ENCODE measurements at regions not wholly inside any gene's neighbourhood (a gene's known extent, or its start where the extent isn't known, plus 50 kb on each side); places are given as distances from the start of the nearest gene placed in this dataset.
"Not testable (repeated sequence)": the region's sequence is repeated elsewhere in the genome, so short reads cannot be mapped to it uniquely, and the experiment has no call there.

DNA sequence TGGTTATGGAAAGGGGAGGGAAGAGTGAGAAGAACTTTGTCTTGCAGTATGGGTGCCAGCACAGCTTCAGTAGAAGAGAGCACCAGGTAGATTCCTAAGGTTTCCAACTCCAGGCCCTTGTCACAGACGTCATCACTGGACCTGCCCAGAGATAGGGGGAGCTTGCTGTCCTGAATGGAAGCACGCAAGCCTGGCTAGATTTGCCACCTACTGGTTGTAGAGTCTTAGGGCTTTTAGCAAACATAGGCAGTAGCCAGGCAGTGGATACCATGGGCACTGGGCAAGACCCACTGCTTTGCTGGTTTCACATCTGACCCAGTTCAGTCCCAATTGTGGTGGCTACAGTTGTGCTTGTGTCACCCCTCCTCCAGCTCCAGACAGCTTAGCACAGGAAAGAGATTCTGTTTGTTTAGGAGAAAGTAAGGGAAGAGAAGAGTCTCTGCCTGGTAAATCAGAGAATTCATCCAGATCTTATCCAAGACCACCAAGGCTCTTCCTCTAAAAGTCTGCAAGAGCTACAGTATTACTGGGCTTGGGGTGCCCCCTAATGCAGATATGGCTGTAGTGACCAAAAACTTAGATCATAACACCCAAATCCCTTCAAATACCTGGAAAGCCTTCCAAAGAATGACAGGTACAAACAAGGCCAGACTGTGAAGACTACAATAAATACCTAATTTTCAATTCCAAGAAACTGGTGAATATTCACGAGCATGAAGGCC is 158.9 kb downstream of the HINT1 start:
- DNase-seq (ENCODE audit: low read depth): no peak

DNA sequence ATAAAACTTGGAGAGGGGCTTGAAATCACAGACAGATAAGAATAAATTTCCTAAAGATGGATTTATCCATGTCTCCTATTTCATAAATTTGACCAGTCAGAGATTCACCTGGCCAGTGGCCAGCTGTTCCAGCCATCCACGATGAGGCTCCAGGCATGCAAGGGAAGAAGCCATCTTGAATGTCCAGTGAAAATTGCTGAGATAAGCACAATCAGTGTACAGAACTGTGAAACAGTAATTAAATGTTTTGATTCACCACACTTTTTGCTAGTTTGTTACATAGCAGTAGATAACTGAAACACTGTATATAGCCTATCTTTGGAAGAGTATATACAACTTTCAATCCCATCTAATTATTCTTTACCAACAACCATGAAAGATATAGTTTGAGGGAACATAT is 163.5 kb downstream of the HINT1 start:
- no peak for DNase-seq (ENCODE audit: low read depth)

DNA sequence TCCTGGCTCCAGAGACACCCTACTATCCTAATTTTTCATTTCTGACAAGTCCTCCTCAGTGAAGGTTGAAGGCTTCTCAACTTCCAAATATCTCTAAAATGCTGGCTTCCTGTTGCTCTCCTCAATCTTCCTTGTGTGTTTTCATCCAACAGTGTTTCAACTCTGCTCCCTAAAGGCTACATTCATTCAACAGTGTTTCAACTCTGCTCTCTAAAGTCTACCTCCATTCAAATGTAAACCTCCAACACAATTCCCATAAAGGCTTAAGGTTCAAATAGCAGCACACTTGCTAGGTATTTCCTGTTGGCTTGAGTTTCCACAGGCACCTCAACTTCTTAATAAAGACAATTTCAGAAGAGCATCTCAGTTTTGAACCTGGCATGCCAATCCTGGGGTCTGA is 164.8 kb downstream of the HINT1 start:
- DNase-seq (ENCODE audit: low read depth): no peak

DNA sequence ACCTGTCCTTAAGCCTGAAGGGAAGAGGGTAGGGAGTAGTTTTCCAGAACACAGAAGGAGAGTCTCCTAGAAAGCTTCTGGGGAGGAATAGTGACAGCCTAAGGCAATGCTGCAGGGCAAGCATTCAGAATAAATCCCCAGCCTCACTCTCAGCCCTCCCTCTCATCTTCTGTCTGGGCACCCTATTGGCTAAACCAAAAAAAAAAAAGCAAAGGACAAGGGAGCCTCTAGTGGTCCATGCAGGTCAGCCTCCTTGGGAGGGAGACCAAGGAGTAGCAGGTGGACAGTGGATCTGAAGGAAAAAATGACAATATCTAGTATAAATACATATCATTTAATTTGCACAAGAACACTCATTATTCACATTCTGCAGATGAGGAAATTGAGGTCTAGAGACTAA is 168.3 kb downstream of the HINT1 start:
- not testable (repeated sequence) for DNase-seq (ENCODE audit: low read depth)

DNA sequence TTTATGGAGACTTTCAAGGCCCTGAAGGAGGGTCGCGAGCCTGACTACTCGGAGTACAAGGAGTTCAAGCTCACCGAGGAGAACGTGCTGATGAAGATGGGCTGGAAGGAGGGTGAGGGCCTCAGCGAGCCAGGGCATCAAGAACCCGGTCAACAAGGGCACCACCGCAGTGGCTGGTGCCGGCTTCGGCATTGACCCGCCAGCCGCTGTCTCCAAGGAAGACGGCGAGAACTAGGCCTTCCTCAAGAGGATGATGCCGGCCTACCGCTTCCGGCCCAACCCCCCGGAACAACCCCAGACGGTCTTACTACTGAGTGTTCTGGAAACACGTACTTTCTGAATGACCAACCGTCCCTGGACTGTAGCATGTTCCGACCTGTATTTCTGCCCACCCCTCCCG is 169.2 kb downstream of the HINT1 start:
- DNase-seq (ENCODE audit: low read depth): no peak

DNA sequence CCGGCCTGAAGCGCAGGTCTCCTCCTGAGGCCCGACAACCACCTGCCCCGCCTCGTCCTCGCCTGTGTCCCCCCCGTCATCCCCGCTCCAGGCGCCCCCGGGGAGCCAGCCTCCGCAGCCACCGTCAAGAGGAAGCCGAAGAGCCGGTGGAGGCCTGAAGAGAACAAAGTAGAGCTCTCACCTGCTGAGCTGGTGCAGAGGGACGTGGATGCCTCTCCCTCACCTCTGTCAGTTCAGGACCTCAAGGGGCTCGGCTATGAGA is 169.9 kb downstream of the HINT1 start:
- DNase-seq (ENCODE audit: low read depth): no peak

DNA sequence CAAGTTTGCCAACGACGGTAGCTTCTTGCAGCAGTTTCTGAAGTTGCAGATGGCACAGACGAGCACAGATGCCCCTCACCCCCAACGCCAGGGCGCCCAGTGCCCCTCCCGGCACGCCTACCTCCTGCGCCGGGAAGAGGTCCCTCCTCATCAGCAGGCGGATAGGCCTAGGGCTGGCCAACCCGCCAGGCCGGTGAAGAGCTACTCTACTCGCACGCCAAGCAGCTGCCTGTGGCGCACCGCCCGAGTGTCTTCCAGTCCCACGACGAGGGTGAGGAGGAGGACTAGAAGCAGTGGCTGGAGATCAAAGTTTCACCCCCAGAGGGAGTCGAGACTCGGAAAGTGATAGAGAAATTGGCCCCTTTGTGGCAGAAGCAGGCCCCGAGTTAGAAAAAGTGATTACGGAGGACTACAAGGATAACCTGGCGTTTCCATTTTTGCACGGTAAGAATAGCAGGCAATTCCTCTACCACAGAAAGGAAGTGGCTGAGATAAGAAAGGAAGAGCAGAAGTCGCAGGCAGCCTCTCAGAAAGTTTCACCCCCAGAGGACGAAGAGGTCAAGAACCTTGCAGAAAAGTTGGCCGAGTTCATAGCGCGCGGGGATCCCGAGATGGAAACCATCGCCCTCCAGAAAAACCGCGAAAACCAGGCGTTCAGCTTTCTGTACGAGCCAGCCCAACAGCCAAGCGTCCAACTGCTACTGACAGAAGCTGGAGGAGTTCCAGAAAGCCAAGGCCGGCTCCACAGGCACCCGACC is 170.4 kb downstream of the HINT1 start:
- no peak for DNase-seq (ENCODE audit: low read depth)

DNA sequence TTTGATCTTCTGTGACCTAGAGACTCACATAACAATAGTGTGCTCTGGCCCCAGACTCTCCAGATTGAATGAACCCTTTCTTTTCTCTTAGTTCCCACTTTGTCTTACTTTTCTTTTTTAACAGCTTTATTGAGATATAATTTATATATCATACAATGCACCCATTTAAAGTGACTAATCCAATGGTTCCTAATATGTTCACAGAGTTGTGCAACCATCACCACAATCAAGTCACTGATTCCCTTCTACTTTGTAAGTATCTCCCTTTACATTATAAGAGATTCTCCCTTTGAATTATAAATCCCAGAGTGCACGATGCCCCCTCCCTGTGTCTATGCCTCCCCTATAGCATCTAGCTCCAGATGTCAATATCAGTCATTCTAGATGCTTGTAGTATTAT is 172.4 kb downstream of the HINT1 start:
- no peak for DNase-seq (ENCODE audit: low read depth)

GRCh38 chr5:130992095-130992494 is 173.0 kb downstream of the HINT1 start:
- DNase-seq (ENCODE audit: low read depth): no peak

DNA sequence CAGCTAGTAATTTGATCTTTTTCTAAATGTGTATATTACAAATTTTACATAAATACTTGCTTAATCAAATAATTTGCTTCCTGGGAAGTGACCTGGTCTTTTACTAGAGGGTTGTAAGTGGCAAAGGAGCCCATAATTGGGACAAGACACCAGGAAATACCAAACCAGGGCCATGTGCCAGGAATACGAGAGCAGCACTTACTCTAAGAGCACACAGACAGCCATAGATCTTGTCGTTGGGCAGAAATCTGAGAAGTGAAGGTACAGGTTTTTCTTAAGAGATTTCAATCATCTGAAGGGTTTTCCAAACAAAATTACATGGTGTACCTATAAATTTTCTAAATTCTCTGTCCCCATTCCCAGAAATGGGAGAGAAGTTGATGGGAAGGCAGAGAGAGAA is 179.3 kb downstream of the HINT1 start:
- DNase-seq (ENCODE audit: low read depth): no peak

DNA sequence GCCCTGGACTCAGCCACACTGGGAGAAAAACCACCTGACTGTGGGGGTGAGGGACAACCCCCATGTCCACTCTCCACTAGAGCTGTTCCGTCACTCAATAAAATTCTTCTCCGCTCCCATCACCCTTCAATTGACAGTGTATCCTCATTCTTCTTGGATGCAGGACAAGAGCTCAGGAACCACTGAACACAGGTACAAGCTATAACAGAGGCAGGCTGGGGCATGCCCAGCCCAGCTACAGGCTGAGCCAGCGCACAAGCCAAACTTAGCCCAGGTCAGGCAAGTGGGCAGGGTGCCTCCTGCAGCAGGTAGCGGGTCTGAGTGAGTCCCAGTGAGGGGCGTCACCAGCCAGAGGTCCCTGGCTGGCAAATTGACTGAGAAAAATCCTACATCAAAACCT is 183.4 kb downstream of the HINT1 start:
- DNase-seq (ENCODE audit: low read depth): no peak

- no peak for DNase-seq (ENCODE audit: low read depth)
Observed at GRCh38 chr5:130978475-130978874, 186.6 kb downstream of the HINT1 start.

DNA sequence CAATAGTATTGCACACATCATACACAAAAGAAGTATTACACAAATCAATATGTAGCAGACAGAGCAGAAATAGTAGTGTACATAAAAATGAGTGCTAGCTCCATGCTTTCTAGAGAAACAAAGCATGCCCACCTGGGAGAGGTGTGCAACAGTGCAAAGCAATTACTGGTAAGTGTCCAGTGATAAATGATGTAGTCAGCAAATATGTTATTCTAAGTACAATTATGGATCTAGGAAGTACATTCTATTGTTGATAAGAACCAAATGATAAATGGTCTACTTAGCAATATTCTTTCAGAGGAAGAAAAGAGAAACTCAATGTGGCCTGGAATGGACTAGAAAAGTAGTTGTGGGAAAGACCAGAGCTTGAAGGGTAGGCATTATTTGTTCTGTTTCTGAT is 188.6 kb downstream of the HINT1 start:
- no peak for DNase-seq (ENCODE audit: low read depth)

DNA sequence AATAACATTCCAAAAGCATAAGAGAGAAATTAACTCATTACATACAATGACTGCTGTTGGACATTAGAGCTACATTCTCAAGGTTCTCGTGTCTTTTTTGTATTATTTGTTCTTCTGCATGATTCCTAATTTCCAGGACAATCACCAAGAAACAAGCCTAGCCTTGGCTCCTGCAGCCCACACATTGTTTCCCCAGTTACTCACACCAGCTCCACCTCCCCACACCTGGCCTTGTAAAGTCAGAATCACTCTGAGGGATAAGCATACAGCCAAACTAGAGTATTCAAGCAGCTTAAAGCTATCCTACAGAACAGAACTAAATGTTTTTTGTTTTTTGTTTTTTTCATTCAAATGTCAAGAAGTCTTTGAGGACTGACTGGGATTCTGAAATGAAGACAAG is 189.2 kb downstream of the HINT1 start:
- no peak for DNase-seq (ENCODE audit: low read depth)

DNA sequence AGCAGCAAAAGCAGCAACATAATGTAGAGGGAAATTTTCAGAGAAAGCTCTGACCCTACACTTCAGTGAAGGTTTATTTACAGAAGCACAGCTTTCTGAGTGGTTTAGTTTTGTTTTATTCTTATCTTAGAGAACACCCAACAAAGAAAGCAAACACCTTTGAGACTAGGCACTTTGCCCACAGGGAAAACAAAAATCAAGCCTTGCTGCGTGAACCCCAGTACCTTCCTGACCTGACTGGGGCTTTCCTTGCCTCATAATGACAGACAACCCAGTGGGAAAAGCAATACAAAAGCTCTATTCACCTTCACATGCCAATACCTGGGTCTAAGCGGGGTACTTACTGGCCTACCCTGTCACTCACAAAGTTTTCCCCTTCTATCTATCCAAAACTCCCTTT is 189.8 kb downstream of the HINT1 start:
- DNase-seq (ENCODE audit: low read depth): no peak

GRCh38 chr5:130974021-130974683 is 190.9 kb downstream of the HINT1 start:
- DNase-seq (ENCODE audit: low read depth): no peak

- no peak for DNase-seq (ENCODE audit: low read depth)
Observed at GRCh38 chr5:130966990-130967525, 198.0 kb downstream of the HINT1 start.

DNA sequence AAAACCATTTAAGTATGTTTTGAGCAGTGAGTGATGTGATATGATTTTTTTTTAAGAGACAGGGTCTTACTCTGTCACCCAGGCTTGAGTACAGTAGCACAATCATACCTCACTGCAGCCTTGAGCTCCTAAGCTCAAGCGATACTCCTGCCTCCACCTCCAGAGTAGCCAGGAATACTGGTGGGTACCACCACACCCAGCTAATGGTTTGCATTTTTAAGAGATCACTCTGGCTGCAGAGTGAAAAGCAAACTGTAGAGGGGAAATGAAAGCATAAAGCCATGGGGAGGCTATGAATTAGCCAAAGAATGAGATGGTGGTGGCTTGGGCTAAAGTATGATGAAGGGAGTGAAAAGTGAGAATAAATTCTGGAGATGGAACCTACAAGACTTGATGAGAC is 199.1 kb downstream of the HINT1 start:
- DNase-seq (ENCODE audit: low read depth): no peak

DNA sequence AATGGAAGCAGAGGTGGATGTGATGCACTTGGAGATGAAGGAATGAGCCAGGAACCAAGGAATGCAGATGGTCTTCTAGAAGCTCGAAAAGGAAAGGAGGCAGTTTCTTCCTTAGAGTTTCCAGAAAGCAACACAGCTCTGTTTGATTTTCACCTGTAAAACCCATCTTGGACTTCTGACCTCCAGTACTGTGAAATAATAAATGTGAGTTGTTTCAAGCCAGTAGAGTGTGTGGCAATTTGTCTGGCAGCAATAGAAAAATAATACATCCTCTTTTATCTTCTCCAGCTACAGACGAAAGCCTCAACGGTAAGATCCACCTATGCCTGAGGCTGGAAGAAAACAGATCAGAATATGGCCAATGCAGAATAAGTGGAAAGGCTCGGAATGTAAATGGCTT is 199.7 kb downstream of the HINT1 start:
- DNase-seq (ENCODE audit: low read depth): no peak

DNA sequence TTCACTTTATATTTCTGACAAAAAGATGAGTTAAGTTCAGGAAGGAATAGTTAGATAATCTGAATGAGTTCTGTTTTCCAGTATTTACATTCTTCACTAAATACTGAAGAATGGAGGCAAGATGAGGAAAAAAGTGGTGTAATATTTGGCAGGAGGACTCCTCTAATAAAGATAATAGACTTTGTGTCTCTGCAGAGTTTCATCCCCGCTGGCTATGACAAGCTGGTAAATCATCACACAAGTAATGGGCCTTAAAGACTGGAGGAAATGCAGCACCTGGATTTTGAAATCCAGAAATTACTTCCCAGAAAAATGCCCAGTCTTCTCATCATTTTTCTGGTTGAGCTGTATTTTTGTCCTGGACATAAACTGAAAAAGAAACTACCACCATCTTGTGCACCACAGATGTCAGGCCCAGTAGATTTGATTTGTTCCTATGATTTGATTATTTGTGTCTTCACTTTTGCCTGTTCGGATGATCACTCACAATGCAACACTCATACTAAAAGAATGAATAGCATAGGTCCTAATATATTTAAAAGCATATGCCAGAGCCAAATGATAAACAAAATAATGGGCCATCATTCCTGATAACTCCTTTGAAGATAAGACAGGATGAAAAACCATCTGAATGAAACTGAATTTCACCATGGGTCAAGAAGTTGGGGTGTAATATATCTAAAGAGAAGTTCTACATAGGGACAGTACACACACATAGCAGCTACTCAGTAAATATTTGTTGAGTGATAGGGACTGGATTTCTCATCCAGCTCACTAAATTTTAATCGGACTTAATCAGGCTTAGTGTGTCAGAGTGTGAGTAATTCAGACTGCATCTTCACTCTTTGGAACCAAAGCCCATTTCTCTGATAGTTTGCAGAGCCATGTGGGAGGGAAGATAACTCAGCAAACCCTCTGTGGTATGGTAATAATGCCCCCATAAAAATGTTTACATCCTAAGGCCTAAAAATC is 200.5 kb downstream of the HINT1 start:
- DNase-seq (ENCODE audit: low read depth): no peak

DNA sequence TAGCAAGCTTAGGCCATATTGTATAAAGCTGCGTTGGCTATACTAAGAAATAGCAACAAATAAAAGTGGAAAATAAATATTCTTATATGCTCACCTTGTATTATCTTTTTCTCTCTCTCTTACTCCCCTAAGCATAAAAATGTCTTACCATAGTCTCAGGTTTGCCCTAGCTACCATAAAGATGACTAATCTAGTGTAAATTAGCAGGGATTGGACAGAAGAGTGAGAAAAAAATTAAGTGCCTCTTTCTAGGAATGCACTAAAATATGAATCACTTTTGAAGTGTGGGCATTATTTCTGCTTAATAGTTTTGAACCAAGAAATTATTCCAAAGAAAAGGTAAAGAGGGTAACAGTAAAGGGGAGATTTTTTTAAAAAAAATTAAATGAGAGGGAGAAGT is 201.3 kb downstream of the HINT1 start:
- no peak for DNase-seq (ENCODE audit: low read depth)

DNA sequence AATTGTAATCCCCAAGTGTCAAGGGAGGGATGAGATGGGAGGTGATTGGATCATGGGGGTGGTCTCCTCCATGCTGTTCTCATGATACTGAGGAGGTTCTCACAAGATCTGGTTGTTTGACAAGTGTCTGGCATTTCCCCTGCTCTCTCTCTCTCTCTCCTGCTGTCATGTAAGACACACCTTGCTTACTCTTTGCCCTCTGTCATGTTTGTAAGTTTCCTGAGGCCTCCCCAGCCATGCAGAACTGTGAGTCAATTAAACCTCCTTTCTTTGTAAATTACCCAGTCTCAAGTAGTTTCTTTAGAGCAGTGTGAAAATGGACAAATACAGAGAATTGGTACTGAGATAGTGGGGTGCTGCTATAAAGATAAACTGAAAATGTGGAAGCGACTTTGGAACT is 207.9 kb downstream of the HINT1 start:
- no peak for DNase-seq (ENCODE audit: low read depth)

Measured in HS-27A (cell line).